RWPE1 (cell line): ENCODE measurements at regions not wholly inside any gene's neighbourhood (a gene's known extent, or its start where the extent isn't known, plus 50 kb on each side); places are given as distances from the start of the nearest gene placed in this dataset.

ENCODE experiments used
- CTCF ChIA-PET: fragments of 350-600 bp; sonication (Branson Sonifier 250); formaldehyde crosslinking; extraction: SDS; loops from one replicate; lab custom pipeline; 2021; lab: Yijun Ruan, JAX
- POLR2A ChIA-PET: fragments of 400-600 bp; formaldehyde crosslinking; extraction: SDS; loops from one replicate; lab custom pipeline; 2020; ENCODE audit warnings: antibody characterized with exemption; ENCODE audit not compliant: low non-redundant PET; lab: Yijun Ruan, JAX
- DNase-seq: peaks from one replicate; pipeline ENCODE4 v3.0.0; 2012; ENCODE audit warnings: low spot score
- H3K27ac ChIP-seq: fragments of 450-650 bp; 2 replicates; pipeline ENCODE4 v1.5.1; 2017
- TF ChIP-seq, protein P1 (sequence below): fragments of 450-650 bp; conservative IDR thresholded peaks from 2 replicates; pipeline ENCODE4 v1.5.1; 2017; ENCODE audit warnings: low read depth, mild to moderate bottlenecking

DNA sequence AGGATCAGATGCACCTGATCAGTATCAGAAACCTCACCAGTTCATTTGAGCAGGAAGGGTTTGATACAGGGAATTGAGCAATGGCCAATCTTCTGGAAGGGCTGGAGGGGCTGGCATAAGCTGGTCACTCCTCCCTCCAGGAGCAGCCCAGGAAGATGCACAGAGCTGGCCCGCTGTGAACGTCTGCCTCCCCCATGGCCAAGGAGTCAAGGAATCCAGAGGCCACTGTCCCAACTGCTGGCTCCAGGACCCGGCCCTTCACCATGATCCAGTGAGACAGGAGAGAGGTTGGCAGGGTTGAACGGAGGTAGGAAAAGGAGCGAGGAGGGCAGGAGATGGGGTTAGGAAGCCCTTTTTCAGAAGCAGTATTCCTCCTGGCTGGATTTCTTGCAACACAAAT, 113.9 kb upstream of the CST7 start:
- TF ChIP-seq, protein P1, sequence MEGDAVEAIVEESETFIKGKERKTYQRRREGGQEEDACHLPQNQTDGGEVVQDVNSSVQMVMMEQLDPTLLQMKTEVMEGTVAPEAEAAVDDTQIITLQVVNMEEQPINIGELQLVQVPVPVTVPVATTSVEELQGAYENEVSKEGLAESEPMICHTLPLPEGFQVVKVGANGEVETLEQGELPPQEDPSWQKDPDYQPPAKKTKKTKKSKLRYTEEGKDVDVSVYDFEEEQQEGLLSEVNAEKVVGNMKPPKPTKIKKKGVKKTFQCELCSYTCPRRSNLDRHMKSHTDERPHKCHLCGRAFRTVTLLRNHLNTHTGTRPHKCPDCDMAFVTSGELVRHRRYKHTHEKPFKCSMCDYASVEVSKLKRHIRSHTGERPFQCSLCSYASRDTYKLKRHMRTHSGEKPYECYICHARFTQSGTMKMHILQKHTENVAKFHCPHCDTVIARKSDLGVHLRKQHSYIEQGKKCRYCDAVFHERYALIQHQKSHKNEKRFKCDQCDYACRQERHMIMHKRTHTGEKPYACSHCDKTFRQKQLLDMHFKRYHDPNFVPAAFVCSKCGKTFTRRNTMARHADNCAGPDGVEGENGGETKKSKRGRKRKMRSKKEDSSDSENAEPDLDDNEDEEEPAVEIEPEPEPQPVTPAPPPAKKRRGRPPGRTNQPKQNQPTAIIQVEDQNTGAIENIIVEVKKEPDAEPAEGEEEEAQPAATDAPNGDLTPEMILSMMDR: no peak
- ChIA-PET CTCF (no interaction called here), POLR2A (no interaction called here)
- no peak for DNase-seq
- H3K27ac ChIP-seq: no peak overlapping the region

DNA sequence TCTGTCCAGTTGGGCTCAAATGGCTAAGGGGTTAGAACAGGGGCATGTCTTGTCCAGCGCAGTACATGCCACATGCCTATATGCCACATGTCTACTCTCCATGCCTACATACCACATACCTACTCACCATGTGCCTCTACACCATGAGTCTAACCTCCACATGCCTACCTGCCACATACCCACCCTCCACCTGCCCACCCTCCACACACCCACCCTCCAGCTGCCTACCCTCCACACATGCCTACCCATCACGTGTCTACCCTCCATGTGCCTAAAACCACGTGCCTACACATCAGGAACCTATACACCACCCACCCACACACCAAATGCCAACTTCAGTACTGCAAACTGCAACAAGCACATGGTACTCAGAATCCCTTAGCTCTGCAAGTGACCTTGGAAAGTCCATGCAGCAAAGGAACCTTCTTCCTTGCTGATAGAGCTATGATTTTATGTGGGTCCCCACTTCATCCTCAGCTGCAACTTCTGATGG, 113.0 kb upstream of the CST7 start:
- ChIA-PET POLR2A (no interaction called here), CTCF (no interaction called here)
- TF ChIP-seq, protein P1: no peak
- no peak overlapping the region for H3K27ac ChIP-seq
- DNase-seq: no peak

DNA sequence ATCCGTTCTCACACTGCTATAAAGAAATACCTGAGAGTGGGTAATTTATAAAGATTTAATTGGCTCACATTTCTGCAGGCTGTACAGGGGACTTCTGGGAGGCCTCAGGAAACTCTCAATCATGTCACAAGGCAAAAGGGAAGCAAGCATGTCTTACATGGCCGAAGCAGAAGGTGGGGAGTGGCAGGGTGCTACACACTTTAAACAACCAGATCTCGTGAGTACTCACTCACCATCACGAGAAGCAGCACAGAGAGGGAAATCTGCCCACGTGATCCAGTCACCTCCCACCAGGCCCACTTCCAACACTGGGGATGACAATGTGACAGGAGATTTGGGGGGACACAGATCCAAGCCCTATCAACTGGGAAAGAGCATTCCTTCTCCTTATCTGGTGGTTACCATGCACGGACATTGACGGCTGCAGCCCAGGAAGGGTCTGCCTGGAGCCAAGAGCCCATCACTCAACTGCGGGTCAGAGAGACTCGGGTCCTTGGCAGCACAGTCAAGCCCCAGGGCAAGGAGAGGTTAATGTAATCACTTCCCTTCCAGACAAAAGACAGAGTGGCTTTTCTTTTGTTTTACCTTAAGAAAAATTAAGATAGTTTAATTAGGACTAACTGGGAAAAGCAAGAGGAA, 112.3 kb upstream of the CST7 start:
- no peak for DNase-seq
- no peak overlapping the region for H3K27ac ChIP-seq
- TF ChIP-seq, protein P1: no peak
- CTCF ChIA-PET: no interaction called here
- POLR2A ChIA-PET: no interaction called here

DNA sequence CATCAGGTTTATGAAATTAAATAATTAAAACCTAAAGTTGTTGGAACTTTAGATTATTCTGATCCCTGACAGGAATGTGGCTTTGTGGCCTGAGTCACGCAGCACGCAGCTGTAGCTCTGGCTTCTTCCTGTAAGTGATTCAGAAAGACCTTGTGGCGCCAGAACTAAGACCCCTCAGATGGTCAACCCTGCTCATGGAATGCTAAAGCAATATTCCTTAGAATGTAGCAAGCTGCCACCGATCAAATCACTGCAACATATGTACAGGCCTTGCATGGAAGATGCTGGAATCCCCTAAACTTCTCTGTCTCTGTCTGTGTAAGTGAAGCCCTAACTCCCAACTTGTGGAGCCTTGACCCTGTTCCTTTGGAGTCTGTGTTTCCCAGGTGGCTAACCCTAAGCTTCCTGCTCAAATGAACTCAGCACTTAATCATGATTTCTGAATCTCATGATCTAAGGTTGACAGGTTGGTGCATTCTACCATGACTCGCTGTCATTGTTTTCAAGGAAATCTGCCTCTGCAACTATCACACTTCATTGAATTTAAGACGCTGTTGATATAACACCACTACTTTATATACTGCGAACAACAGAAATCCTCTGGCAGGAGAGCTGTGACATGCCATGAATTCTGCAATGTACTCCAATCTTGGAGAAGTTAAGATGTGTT, 111.2 kb upstream of the CST7 start:
- TF ChIP-seq, protein P1: no peak
- POLR2A ChIA-PET: no interaction called here
- CTCF ChIA-PET: no interaction called here
- no peak for DNase-seq
- H3K27ac ChIP-seq: no peak overlapping the region

DNA sequence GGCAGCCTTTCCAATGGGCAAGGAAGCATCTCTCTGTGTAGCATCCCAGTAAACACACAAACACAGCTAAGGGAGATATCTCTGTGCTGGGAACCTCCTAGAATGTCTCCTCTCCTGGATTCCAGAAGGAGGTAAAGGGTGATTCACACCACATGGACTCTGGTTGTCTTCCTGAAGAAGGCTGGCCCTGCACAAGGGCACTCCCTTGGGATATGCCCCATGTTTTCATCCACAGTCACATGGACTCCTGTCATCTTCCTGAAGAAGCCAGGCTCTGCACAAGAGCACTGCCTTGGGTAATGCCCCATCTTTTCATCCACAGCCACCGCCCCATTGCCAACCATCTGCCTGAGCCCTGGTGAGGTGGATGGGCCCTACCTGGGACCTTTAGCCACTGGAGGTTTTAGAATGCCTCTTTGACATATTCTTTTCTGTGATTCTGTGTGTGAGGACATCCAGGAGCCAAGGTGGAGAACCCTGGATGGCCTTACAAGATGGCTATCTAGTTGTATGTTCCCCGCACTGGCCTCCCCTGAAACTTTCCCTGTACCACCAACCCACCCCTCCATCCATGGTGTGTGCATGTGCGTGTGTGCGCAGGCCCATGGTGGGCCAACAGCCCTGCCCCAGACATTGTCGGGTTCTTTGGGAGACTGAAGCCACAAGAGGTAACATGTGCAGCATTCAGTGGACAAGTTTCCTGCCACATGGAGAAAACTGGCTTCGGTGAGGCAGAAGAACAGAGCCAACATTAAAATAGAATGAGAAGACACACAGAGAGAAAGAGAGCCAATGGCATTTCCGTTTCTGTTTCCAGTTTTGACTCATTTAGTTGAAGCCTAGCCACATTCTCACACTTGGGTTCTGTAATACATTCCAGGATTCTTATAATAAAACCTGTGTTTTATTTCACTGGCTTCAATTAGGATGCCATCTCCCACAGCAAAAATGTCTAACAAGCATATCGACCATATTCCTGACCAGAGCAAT, 110.2 kb upstream of the CST7 start:
- ChIA-PET POLR2A (no interaction called here), CTCF (interaction anchor here (1.0 kb wide), 1 partner anchor 14 kb away, joined by 3 read pairs; no protein-coding TSS in a partner anchor)
- no peak overlapping the region for H3K27ac ChIP-seq
- TF ChIP-seq, protein P1: no peak
- DNase-seq: no peak

DNA sequence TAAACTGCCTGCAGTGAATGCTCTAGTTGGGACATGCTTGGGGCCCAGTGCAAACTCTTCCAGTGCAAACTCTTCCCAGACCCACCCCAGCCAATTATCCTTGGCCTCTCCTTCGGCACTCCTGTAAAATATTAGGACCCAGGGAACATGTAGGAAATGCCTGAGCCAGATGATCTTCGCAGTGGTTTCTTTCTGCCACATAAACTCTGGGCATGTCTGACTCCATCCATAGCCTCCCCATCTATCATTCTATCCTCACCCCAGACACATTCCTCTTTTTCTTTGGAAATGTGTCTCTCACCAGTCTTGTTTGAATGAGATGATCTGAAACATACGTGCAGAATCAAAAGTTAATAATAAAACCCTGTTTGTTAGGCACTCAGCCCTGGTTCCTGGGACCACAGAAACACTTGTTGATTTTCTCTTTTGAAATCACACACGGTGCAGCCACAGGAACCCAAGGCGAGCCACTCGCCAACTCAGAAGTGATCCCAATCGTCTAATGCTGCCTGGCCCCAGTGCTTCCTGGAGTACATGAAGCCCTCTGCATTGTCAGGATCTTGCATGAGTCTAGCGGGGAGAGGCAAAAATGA, 108.9 kb upstream of the CST7 start:
- CTCF ChIA-PET: no interaction called here
- POLR2A ChIA-PET: no interaction called here

More for the DNA sequence above, 108.9 kb upstream of the CST7 start:
- H3K27ac ChIP-seq: no peak overlapping the region
- DNase-seq: no peak
- TF ChIP-seq, protein P1: no peak
